Glutamatergic neuron (in vitro differentiated cells): ENCODE measurements at regions not wholly inside any gene's neighbourhood (a gene's known extent, or its start where the extent isn't known, plus 50 kb on each side); places are given as distances from the start of the nearest gene placed in this dataset.

Experiments
- DNase-seq: peaks from one replicate; pipeline ENCODE4 v3.0.0; 2022
- H3K27ac Mint-ChIP-seq: one replicate; pipeline ENCODE4 v1.8.0; 2020; ENCODE audit warnings: mild to moderate bottlenecking, mixed read lengths, inconsistent platforms; ENCODE audit not compliant: unreplicated experiment
- H3K27me3 Mint-ChIP-seq: one replicate; pipeline ENCODE4 v1.8.0; 2020; ENCODE audit warnings: mild to moderate bottlenecking, moderate library complexity, mixed read lengths, inconsistent platforms; ENCODE audit not compliant: unreplicated experiment
- H3K36me3 Mint-ChIP-seq: one replicate; pipeline ENCODE4 v1.8.0; 2020; ENCODE audit warnings: mild to moderate bottlenecking, mixed read lengths, inconsistent platforms; ENCODE audit not compliant: unreplicated experiment
- H3K4me1 Mint-ChIP-seq: one replicate; pipeline ENCODE4 v1.8.0; 2020; ENCODE audit warnings: mild to moderate bottlenecking, low read depth, mixed read lengths, inconsistent platforms; ENCODE audit not compliant: unreplicated experiment
- H3K4me3 Mint-ChIP-seq: one replicate; pipeline ENCODE4 v1.8.0; 2020; ENCODE audit warnings: mild to moderate bottlenecking, mixed read lengths, inconsistent platforms; ENCODE audit not compliant: unreplicated experiment
- H3K9me3 Mint-ChIP-seq: one replicate; pipeline ENCODE4 v1.8.0; 2020; ENCODE audit warnings: mild to moderate bottlenecking, moderate library complexity, mixed read lengths, inconsistent platforms; ENCODE audit not compliant: unreplicated experiment
- TF ChIP-seq, protein P1 (sequence below): fragments of 200-600 bp; sonication (generic); IDR thresholded peaks from one replicate; pipeline ENCODE4 v1.5.0; 2021; ENCODE audit not compliant: partially characterized antibody, unreplicated experiment

GRCh38 chr11:19605520-19606371 lies 106.9 kb upstream of the NAV2 start:
- DNase-seq: no peak
- no peak overlapping the region for H3K27ac Mint-ChIP-seq

GRCh38 chr11:19604679-19605375 lies 107.8 kb upstream of the NAV2 start:
- TF ChIP-seq, protein P1, sequence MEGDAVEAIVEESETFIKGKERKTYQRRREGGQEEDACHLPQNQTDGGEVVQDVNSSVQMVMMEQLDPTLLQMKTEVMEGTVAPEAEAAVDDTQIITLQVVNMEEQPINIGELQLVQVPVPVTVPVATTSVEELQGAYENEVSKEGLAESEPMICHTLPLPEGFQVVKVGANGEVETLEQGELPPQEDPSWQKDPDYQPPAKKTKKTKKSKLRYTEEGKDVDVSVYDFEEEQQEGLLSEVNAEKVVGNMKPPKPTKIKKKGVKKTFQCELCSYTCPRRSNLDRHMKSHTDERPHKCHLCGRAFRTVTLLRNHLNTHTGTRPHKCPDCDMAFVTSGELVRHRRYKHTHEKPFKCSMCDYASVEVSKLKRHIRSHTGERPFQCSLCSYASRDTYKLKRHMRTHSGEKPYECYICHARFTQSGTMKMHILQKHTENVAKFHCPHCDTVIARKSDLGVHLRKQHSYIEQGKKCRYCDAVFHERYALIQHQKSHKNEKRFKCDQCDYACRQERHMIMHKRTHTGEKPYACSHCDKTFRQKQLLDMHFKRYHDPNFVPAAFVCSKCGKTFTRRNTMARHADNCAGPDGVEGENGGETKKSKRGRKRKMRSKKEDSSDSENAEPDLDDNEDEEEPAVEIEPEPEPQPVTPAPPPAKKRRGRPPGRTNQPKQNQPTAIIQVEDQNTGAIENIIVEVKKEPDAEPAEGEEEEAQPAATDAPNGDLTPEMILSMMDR: no peak
- H3K9me3 Mint-ChIP-seq: peaks cover 28% of the 10 kb centered on the region

More at GRCh38 chr11:19605520-19606371, 106.9 kb upstream of the NAV2 start:
- Mint-ChIP-seq H3K4me1 (peaks cover 9% of the 10 kb centered on the region), H3K9me3 (peaks cover 31% of the 10 kb centered on the region), H3K4me3 (no peak overlapping the region), H3K36me3 (peaks cover 37% of the 10 kb centered on the region), H3K27me3 (peaks cover 15% of the 10 kb centered on the region)
- TF ChIP-seq, protein P1: no peak

GRCh38 chr11:19603771-19604170 lies 108.9 kb upstream of the NAV2 start:
- TF ChIP-seq, protein P1: no peak
- Mint-ChIP-seq H3K9me3 (peaks cover 28% of the 10 kb centered on the region), H3K4me3 (no peak overlapping the region), H3K27me3 (peaks cover 11% of the 10 kb centered on the region), H3K36me3 (peaks cover 32% of the 10 kb centered on the region), H3K27ac (no peak overlapping the region), H3K4me1 (peaks cover 20% of the 10 kb centered on the region)
- DNase-seq: no peak

More at GRCh38 chr11:19604679-19605375, 107.8 kb upstream of the NAV2 start:
- Mint-ChIP-seq H3K27me3 (peaks cover 12% of the 10 kb centered on the region), H3K27ac (no peak overlapping the region), H3K36me3 (peaks cover 32% of the 10 kb centered on the region), H3K4me3 (no peak overlapping the region), H3K4me1 (peaks cover 9% of the 10 kb centered on the region)
- DNase-seq: no peak

- H3K9me3 Mint-ChIP-seq: peaks cover 28% of the 10 kb centered on the region
- no peak overlapping the region for H3K4me3 Mint-ChIP-seq
- peaks cover 32% of the 10 kb centered on the region for H3K36me3 Mint-ChIP-seq
- H3K4me1 Mint-ChIP-seq: peaks cover 21% of the 10 kb centered on the region
- peaks cover 11% of the 10 kb centered on the region for H3K27me3 Mint-ChIP-seq
- no peak overlapping the region for H3K27ac Mint-ChIP-seq
- no peak for DNase-seq
- TF ChIP-seq, protein P1: no peak
Observed at GRCh38 chr11:19602891-19603290, 109.7 kb upstream of the NAV2 start.

GRCh38 chr11:19602406-19602805 lies 110.2 kb upstream of the NAV2 start:
- H3K9me3 Mint-ChIP-seq: peaks cover 29% of the 10 kb centered on the region
- H3K36me3 Mint-ChIP-seq: peaks cover 32% of the 10 kb centered on the region
- no peak overlapping the region for H3K27ac Mint-ChIP-seq
- peaks cover 24% of the 10 kb centered on the region for H3K4me1 Mint-ChIP-seq
- H3K27me3 Mint-ChIP-seq: peaks cover 11% of the 10 kb centered on the region
- H3K4me3 Mint-ChIP-seq: no peak overlapping the region
- DNase-seq: no peak
- TF ChIP-seq, protein P1: no peak
